Neural progenitor cell (in vitro differentiated cells): ENCODE measurements at regions not wholly inside any gene's neighbourhood (a gene's known extent, or its start where the extent isn't known, plus 50 kb on each side); places are given as distances from the start of the nearest gene placed in this dataset.

Experiments
- CTCF ChIP-seq: fragments of 200-600 bp; sonication (generic); IDR thresholded peaks from 2 replicates; pipeline ENCODE4 v1.5.1; 2017; ENCODE audit warnings: antibody characterized with exemption, mild to moderate bottlenecking
- EZH2 ChIP-seq: fragments of 200-600 bp; sonication (generic); IDR thresholded peaks from 2 replicates; pipeline ENCODE4 v1.6.1; 2017; ENCODE audit warnings: antibody characterized with exemption, mild to moderate bottlenecking, moderate library complexity

GRCh38 chr18:60675126-60675525 lies 302.6 kb upstream of the MC4R start:
- no peak for TF ChIP-seq CTCF
- no peak for TF ChIP-seq EZH2
